C4-2B (cell line): ENCODE measurements at regions not wholly inside any gene's neighbourhood (a gene's known extent, or its start where the extent isn't known, plus 50 kb on each side); places are given as distances from the start of the nearest gene placed in this dataset.
"Not testable (repeated sequence)": the region's sequence is repeated elsewhere in the genome, so short reads cannot be mapped to it uniquely, and the experiment has no call there.

ENCODE experiments used
- H3K27ac ChIP-seq: fragments of 450-650 bp; 2 replicates; pipeline ENCODE4 v1.5.1; 2017
- ZFX ChIP-seq: fragments of 450-650 bp; IDR thresholded peaks from 2 replicates; pipeline ENCODE4 v1.6.1; 2017
- TF ChIP-seq, protein P1 (sequence below): fragments of 450-650 bp; conservative IDR thresholded peaks from 2 replicates; pipeline ENCODE4 v1.5.1; 2017; ENCODE audit warnings: mild to moderate bottlenecking

DNA sequence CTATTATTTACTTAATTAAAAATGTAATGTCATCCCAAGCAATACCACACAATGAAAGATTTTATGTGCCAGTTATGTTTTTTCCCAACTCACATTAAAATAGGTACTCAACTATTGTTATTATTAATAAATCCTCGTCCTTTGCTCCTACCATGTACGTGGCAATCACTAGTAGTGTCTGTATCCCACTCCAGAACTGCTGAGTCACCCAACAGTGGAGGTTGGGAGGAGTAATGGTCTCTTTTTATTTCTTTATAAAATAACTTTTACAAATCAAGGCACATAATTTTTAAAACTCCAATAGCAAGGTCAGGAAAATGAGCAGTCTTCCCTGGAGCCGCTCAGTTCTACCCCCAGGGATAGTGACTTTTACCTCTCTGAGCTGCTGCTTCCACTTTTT is 273.5 kb upstream of the PLPP4 start:
- TF ChIP-seq, protein P1, sequence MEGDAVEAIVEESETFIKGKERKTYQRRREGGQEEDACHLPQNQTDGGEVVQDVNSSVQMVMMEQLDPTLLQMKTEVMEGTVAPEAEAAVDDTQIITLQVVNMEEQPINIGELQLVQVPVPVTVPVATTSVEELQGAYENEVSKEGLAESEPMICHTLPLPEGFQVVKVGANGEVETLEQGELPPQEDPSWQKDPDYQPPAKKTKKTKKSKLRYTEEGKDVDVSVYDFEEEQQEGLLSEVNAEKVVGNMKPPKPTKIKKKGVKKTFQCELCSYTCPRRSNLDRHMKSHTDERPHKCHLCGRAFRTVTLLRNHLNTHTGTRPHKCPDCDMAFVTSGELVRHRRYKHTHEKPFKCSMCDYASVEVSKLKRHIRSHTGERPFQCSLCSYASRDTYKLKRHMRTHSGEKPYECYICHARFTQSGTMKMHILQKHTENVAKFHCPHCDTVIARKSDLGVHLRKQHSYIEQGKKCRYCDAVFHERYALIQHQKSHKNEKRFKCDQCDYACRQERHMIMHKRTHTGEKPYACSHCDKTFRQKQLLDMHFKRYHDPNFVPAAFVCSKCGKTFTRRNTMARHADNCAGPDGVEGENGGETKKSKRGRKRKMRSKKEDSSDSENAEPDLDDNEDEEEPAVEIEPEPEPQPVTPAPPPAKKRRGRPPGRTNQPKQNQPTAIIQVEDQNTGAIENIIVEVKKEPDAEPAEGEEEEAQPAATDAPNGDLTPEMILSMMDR, result no peak
- no peak for TF ChIP-seq ZFX
- no peak overlapping the region for H3K27ac ChIP-seq

DNA sequence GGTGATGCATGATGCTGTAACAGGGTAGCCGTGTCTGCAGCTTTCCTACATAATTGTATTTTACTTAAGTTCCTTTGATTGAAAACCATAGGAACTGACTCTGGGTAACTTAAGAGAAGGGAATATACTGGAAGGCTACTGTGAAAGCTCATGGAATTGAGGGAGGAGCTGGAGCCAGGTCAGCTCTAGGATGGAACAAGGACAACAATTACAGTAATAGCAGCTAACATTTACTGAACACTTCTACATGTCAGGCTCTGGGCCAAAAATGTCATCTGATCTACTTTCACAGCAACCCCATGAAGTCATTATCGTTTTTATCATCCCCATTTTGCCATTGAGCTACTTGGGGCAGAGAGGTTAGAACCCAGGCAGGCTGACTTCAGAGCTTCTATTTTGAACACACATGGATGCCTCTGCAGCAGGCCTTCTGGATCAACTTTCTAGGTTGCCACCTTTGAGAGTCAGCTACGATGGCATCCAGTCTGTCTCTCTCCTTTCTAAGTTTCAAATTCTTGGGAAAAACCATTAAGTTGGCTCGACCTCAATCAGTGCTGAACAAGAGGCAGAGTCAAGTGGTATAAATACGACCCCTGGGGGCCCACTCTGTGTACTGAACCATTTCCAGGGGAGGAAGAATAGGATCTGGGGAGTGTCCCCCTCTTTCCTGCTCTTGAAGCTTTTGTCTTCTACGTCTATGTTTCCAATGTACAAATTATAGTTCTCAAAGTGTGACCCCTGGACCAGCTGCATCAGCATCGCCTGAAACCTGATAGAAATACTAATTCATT is 272.3 kb upstream of the PLPP4 start:
- H3K27ac ChIP-seq, result no peak overlapping the region
- TF ChIP-seq, protein P1, result no peak
- no peak for TF ChIP-seq ZFX

DNA sequence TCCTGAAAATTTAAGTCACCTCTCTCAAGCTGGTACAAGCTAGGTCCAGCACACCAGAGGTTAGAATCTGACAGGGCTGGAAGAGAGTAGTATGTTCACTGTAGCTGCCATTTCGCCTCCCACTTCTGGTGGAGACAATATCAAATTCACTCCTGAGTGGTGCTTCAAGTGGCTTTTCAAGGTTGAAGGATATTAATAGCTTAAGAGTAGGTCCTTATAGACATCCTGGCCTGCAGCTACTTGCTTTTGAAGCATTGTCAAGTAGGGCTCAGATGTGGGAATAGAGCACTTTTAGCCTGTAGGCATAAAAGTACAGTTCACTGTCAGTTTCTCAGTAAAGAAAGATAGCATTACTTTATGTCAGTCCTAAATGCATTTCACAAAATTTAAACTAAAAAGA is 270.5 kb upstream of the PLPP4 start:
- no peak for TF ChIP-seq ZFX
- TF ChIP-seq, protein P1, result no peak

DNA sequence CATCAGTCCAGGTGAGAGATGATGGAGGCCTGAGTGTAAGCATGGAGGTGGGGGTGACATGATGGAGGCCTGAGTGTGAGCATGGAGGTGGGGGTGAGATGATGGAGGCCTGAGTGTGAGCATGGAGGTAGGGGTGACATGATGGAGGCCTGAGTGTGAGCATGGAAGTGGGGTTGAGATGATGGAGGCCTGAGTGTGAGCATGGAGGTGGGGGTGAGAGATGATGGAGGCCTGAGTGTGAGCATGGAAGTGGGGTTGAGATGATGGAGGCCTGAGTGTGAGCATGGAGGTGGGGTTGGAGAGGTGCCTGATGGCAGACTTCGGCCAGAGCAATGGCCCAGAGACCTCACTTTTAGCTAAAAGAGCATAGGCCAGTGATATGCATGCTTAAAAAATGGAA is 269.9 kb upstream of the PLPP4 start:
- not testable (repeated sequence) for H3K27ac ChIP-seq

More for the DNA sequence above, 270.5 kb upstream of the PLPP4 start:
- no peak overlapping the region for H3K27ac ChIP-seq

DNA sequence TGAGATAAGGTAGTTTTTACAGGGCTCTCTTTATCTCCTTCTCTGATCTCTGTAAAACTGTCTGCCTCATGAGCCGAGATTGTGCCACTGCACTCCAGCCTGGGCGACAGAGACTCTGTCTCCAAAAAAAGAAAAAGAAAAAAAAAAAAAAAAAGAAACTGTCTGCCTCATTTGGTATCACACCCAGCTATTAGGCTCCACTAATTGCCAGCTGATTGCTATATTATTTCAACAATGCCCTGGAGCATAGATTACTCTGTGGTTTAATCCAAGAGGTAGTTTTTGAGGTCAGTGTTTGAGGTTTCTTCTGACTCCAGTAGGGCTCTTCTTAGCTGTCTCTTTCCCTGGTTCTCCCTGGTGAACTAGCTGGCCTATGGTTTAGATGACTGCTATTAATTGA is 268.1 kb upstream of the PLPP4 start:
- H3K27ac ChIP-seq, result no peak overlapping the region
- no peak for TF ChIP-seq ZFX
- TF ChIP-seq, protein P1, result no peak

DNA sequence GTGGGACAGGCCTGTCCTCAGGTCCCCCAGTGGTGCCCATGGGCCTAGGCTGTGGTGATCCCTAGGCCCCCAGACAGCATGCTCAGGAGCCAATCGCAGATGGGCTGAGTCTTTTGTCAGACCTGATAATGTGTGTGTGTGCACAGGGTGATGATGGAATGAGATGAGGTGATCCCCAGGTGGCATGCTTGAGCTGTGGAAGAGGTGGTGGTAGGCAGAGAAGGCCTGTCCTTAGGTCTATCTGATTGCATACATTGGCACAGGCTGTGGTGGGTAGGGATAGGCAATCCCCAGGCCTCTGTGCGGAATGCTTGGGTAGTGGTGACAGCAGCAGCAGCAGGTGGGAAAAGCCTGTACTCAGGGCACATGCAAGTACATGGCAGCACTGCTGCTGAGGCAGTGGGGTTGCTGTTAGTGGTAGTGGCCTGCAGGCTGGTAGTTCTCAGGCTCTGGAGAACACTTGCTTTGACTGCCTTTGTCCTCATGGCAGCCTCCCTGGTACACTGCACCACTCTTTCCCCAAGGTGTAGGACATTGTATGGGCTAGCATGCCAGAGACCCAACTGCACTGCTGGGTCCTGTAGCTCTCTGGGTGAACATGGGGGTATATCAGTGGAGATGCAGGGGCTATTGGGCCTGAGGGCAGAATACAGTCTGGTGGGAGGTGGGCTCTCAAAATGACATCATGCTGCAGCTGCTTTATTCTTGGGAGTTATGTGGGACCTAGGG is 260.9 kb upstream of the PLPP4 start:
- H3K27ac ChIP-seq, result no peak overlapping the region
- TF ChIP-seq, protein P1, result no peak
- no peak for TF ChIP-seq ZFX

DNA sequence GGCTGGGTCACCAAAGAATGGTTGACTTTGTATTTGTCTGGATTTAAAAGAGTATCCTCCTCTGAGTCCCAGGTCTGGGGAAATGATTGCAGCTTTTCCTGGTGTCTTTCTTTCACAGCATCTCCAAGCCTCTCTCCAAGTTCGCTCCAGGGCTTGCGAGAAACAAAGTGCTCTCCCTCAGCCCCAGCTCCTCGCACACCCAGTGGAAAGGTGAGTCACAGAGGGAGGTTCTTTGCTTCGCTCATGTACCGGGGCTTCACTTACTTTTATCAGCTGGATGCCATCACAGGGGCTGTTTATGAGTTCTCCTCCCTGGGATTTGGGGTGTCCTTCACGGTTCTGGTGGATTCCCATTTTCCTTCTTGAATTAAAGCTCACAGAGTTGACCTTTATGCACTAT is 252.2 kb upstream of the PLPP4 start:
- H3K27ac ChIP-seq, result no peak overlapping the region
- no peak for TF ChIP-seq ZFX
- TF ChIP-seq, protein P1, result no peak
